Parathyroid adenoma (tissue), 2 donors: ENCODE measurements at regions not wholly inside any gene's neighbourhood (a gene's known extent, or its start where the extent isn't known, plus 50 kb on each side); places are given as distances from the start of the nearest gene placed in this dataset.

Experiments used
- H2AFZ ChIP-seq: fragments of 300-600 bp; sonication (generic); one replicate; pipeline ENCODE4 v1.7.0; 2017; ENCODE audit warnings: antibody characterized with exemption, mild to moderate bottlenecking
- H3K27ac ChIP-seq: fragments of 300-600 bp; sonication (generic); one replicate; pipeline ENCODE4 v1.7.0; 2017
- H3K27me3 ChIP-seq: fragments of 300-600 bp; sonication (generic); one replicate; pipeline ENCODE4 v1.7.0; 2017; ENCODE audit warnings: low read length; ENCODE audit not compliant: control insufficient read depth, insufficient read depth
- H3K36me3 ChIP-seq: fragments of 300-600 bp; sonication (generic); one replicate; pipeline ENCODE4 v1.7.0; 2017; ENCODE audit warnings: low read length; ENCODE audit not compliant: control insufficient read depth, insufficient read depth
- H3K4me1 ChIP-seq: fragments of 300-600 bp; sonication (generic); one replicate; pipeline ENCODE4 v1.7.0; 2017; ENCODE audit warnings: control low read depth
- H3K4me2 ChIP-seq: fragments of 300-600 bp; sonication (generic); one replicate; pipeline ENCODE4 v1.7.0; 2017; ENCODE audit warnings: low read length
- H3K4me3 ChIP-seq: fragments of 300-600 bp; sonication (generic); one replicate; pipeline ENCODE4 v1.7.0; 2017; ENCODE audit warnings: low read depth, low read length
- H3K79me2 ChIP-seq: fragments of 300-600 bp; sonication (generic); one replicate; pipeline ENCODE4 v1.7.0; 2017; ENCODE audit warnings: control low read depth
- H3K9ac ChIP-seq: fragments of 300-600 bp; sonication (generic); one replicate; pipeline ENCODE4 v1.7.0; 2017; ENCODE audit warnings: mild to moderate bottlenecking
- H3K9me3 ChIP-seq: fragments of 300-600 bp; sonication (generic); one replicate; pipeline ENCODE4 v1.7.0; 2017; ENCODE audit warnings: low read length; ENCODE audit not compliant: control insufficient read depth
- CTCF ChIP-seq: fragments of 300-600 bp; sonication (generic); IDR thresholded peaks from one replicate; pipeline ENCODE4 v1.7.0; 2017; ENCODE audit warnings: antibody characterized with exemption, mild to moderate bottlenecking
- donor health status: primary hyperparathyroidism.

GRCh38 chr15:93819826-93820225, 411.5 kb upstream of the MCTP2 start:
- no peak overlapping the region for H3K4me2 ChIP-seq
- H3K9ac ChIP-seq = no peak overlapping the region
- no peaks in the 10 kb centered on the region for H3K36me3 ChIP-seq
- no peak overlapping the region for H3K27ac ChIP-seq
- H3K4me1 ChIP-seq = no peaks in the 10 kb centered on the region
- no peak overlapping the region for H3K4me3 ChIP-seq
- H2AFZ ChIP-seq = no peak overlapping the region
- no peaks in the 10 kb centered on the region for H3K9me3 ChIP-seq
- no peaks in the 10 kb centered on the region for H3K27me3 ChIP-seq
- no peak for TF ChIP-seq CTCF
- H3K79me2 ChIP-seq = no peaks in the 10 kb centered on the region

DNA sequence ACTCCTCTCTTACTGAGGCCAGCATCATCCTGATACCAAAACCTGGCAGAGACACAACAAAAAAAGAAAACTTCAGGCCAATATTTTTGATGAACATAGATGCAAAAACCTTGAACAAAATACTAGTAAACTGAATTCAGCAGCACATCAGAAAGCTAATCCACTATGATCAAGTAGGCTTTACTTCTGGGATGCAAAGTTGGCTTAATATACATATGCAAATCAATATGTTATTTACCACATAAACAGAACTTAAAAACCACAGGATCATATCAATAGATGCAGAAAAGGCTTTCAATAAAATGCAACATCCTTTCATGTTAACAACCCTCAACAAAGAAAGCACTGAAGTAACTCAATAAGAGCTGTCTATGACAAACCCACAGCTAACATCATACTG, 414.5 kb upstream of the MCTP2 start:
- H3K27ac ChIP-seq = no peak overlapping the region
- no peaks in the 10 kb centered on the region for H3K27me3 ChIP-seq
- H3K9ac ChIP-seq = no peak overlapping the region
- no peaks in the 10 kb centered on the region for H3K79me2 ChIP-seq
- no peaks in the 10 kb centered on the region for H3K9me3 ChIP-seq
- TF ChIP-seq CTCF = no peak
- no peak overlapping the region for H3K4me3 ChIP-seq
- no peaks in the 10 kb centered on the region for H3K4me1 ChIP-seq
- no peak overlapping the region for H3K4me2 ChIP-seq
- H2AFZ ChIP-seq = no peak overlapping the region
- H3K36me3 ChIP-seq = no peaks in the 10 kb centered on the region

DNA sequence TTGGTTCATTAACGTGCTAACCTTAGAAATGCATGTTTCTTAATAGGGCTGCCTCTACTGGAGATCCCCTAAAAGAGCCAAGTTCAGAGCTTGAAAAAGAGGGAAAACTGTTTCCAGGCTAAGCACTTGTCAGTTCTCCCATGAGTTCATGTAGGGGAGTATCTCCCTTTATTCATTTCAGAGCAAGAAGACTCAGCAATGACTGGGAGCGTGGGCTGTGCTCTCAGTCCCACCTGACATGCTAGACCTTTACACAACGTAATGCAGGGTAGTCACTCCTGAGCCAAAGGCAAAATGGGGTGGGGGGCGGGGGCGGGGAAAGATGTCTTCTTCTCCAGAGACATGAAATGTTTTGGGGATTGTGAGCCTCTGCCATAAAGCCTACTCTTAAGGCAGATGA, 420.1 kb upstream of the MCTP2 start:
- Histone ChIP-seq H3K4me2 (no peak overlapping the region), H3K9me3 (no peaks in the 10 kb centered on the region), H2AFZ (no peak overlapping the region), H3K27ac (no peak overlapping the region), H3K4me3 (no peak overlapping the region), H3K4me1 (no peaks in the 10 kb centered on the region), H3K36me3 (no peaks in the 10 kb centered on the region), H3K27me3 (no peaks in the 10 kb centered on the region), H3K79me2 (no peaks in the 10 kb centered on the region), H3K9ac (no peak overlapping the region)
- no peak for TF ChIP-seq CTCF

DNA sequence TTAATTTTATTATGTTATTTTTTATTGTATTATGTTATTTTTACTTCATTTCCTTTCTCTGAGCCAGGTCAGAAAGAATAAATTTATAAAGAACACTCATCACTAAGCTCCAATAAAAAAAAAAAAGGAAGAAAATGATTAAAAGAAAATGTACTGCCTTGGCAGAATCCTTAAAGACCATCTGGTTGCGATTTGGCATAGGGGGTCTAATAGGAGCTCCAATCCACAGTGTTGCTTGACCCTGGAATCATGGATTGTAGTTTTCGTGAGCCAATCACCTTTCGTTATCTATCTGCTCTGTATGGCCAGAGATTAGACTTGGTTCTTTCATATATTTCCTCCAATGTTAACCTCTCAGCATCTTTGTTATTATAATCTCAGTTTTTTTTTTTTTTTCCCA, 421.8 kb upstream of the MCTP2 start:
- Histone ChIP-seq H3K4me1 (no peaks in the 10 kb centered on the region), H3K79me2 (no peaks in the 10 kb centered on the region), H3K9ac (no peak overlapping the region), H3K4me2 (no peak overlapping the region), H3K9me3 (no peaks in the 10 kb centered on the region), H2AFZ (no peak overlapping the region), H3K36me3 (no peaks in the 10 kb centered on the region), H3K27me3 (no peaks in the 10 kb centered on the region), H3K4me3 (no peak overlapping the region), H3K27ac (no peak overlapping the region)
- no peak for TF ChIP-seq CTCF

DNA sequence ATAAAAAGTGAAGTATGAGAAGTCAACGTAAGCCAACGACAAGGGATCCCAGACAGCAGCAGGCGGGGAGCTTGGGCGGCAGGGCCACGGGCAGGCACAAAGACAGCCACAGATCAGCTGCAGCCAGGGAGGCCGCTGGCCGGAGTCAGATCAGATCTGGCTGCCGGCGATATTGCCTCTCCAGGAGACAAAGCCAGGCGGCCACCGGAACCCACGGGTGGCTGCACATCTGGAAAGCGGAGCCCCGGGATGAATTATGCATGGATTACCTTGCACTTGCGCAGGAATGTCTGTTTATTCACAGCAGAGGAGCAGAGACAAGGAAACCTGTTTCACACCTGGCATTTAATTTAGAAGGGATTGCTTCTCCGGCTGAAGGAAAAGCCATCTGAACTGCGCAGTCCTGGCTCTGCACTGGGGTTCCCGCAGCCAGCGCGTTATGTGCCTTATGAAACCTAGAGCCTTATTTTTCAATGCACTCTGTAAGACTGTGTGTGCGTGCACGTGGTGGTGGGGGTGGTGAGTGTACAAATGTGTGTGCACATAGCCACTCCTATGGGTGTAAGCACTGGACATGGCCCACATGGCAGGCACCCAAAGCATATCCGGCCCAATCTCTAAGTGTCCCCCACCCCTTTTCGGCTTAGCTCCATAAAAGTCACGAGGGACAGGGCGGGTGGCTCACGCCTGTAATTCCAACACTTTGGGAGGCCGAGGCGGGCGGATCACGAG, 427.8 kb upstream of the MCTP2 start:
- Histone ChIP-seq H3K4me1 (no peaks in the 10 kb centered on the region), H3K9me3 (no peaks in the 10 kb centered on the region), H3K9ac (no peak overlapping the region), H3K4me3 (no peak overlapping the region), H3K79me2 (no peaks in the 10 kb centered on the region), H3K4me2 (no peak overlapping the region), H3K27me3 (peaks cover 3% of the 10 kb centered on the region), H3K36me3 (no peaks in the 10 kb centered on the region), H2AFZ (no peak overlapping the region), H3K27ac (no peak overlapping the region)
- TF ChIP-seq CTCF = no peak
